ENCODE measurements at regions not wholly inside any gene's neighbourhood (a gene's known extent, or its start where the extent isn't known, plus 50 kb on each side); places are given as distances from the start of the nearest gene placed in this dataset.

DNA sequence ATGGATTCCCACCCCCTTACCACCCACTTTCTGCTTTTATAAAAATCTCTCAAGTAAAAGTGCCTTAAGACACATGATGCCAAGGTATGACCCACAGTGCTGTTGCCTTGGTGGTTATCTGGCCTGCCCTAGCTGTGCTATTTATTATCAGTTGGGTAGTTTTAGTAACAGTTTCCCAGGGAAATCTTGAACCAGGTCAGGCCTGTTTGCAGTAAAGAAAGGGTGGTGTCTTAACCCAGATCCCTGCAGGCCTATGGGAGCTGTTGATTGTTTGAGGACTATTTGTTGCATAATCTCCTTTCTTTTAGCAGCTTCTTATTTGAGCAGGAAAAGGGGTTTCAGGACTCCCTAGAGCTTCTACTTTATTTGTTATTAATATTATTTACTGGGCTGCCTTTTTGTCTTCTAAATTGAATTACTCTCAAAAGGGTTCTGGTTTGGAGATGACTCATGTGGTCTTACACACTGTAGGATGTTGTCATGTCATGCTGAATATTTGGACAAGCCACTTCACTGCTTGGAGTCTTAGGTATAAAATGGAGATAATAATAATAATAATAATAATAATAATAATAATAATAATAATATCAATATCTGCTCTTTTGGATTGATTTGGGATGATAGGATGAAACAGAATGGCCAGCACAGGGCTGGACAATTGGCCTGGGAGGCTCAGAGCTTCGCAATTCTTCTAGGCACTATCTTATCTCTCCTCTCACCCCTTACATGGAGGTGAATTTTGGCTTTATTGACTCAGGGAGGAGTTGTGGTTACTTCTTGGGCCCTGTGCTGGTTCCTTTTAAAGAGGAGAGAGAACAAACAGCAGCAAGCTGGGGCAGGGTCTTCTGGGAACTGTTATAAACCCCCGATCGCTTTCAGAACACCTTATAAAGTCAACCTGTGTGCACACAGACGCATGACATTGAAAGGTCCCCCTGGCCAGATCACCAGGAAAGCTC, 252.1 kb downstream of the PRDM2 start:
- DNase-seq (ENCODE audit: low read depth, low spot score): no peak
- in situ Hi-C loops (cut with HindIII; ENCODE audit: low pct_unique_long_range_greater_than_20kb, low sequenced_read_pairs): no loop called here

DNA sequence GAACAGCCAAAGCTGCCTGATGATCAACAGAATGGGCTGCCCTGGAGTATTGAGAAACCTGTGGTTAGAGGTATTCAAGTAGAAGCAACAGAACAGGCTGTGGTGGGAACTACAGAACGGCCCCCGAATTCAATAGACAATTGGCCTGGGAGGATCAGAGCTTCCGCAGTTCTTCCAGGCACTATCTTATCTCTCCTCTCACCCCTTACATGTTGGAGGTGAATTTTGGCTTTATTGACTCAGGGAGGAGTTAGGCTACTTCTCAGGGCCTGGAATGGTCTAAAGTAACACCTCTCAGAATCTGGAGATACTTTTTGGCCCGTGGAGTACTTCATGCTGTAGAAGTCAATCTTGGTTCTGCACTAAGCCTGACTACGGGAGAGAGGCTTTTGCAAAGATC, 253.0 kb downstream of the PRDM2 start:
- no peak for DNase-seq (ENCODE audit: low read depth, low spot score)
- in situ Hi-C loops (cut with HindIII; ENCODE audit: low pct_unique_long_range_greater_than_20kb, low sequenced_read_pairs): no loop called here

DNA sequence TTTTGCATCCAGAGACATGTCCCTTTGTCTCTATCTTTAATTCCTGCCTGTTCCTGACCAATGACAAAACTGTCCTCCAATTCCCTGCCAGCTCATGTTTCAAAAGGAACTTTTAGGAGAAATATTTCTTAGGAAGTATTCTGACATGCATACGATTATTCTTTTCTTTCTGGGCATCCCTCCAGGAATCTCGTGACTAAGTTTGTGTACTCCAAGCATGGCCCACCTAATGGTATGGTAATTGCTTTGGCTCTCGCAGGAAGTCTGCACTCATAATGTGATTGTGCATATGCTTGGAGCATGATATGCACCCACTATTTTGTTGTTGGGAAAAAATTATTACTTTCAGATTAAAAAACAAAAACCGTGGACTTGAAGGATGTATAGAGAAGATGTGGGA, 256.4 kb downstream of the PRDM2 start:
- in situ Hi-C loops (cut with HindIII; ENCODE audit: low pct_unique_long_range_greater_than_20kb, low sequenced_read_pairs): no loop called here

DNA sequence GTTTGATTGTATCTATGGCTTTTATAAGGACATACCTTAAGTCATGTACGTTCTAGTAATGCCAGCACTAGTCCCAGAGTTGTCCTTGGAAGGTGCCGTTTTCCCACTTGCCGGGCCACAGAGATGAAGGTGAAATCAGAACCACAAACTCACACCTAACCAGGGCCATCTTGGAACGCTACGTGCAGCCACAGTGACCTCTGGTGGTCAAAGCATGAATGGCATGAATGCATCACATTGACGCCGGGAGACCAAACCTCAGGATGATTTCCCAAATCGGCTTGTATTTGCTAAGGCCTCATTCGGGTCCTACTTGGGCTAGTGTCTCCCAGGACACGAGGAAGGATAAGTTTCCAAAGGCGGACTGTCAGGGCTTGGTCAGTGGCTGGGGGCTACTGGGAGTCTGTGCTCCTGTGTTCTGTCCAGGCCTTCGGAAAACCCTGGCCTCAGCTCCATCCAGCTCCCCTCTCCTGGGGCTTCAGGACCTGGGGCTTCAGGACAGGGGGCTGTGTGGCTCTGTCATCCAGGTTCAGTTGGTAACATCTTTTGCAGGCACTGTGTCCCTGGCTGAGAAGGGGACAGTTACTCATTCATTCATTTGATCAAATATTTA, 260.5 kb downstream of the PRDM2 start:
- DNase-seq (ENCODE audit: low read depth, low spot score): peak; percentile 72
- in situ Hi-C loops (cut with HindIII; ENCODE audit: low pct_unique_long_range_greater_than_20kb, low sequenced_read_pairs): no loop called here

More for the DNA sequence above, 256.4 kb downstream of the PRDM2 start:
- DNase-seq (ENCODE audit: low read depth, low spot score): no peak

DNA sequence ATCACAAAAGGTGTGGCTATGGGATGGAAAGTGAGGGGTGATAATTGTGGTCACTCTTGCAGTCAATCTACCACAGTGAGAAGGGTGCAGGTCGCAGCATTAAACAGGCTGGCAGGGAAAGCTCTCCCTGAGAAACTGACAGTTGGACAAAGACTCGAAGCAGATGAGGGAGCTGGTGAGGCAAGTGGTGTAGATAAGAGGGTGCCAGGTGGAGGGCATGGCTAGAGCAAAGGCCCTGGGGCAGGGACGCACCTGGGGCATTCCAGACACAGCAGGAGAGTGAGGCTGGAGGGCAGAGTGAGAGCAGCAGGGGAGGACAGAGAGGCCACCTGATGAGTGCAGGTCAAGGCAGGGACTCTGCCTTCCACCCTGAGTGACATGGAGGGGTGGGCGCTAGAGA, 264.8 kb downstream of the PRDM2 start:
- in situ Hi-C loops (cut with HindIII; ENCODE audit: low pct_unique_long_range_greater_than_20kb, low sequenced_read_pairs): no loop called here
- DNase-seq (ENCODE audit: low read depth, low spot score): no peak

DNA sequence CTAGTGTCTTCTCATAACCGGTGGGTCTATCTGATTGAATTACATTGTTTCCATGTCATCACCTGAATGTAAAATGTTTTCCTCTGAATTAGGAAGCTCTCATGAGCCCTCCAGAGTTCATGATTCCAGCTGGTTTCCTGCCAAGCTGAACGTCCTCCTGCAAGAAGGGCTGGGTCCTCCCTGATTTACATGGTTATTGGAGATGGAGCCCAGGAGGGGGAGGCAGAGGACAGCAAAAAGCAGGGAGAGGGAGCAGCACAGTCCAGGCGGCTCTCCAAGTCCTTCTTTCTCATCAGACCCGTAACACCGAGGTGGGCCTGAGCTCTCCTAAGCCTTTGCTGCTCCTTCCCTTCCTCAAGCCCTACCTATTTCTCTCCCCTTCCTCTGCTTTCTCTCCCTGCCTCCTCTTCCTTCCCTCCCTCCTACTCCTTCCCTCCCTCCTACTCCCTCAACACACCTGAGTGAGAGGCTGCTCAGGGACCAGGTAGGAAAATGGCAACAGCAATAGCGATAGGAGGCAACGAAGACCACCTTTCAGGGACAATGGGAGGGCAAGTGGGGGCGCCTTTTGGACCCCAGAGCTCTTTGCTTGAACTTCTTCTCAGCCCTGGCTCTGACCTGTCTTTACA, 265.9 kb downstream of the PRDM2 start:
- in situ Hi-C loops (cut with HindIII; ENCODE audit: low pct_unique_long_range_greater_than_20kb, low sequenced_read_pairs): no loop called here

DNA sequence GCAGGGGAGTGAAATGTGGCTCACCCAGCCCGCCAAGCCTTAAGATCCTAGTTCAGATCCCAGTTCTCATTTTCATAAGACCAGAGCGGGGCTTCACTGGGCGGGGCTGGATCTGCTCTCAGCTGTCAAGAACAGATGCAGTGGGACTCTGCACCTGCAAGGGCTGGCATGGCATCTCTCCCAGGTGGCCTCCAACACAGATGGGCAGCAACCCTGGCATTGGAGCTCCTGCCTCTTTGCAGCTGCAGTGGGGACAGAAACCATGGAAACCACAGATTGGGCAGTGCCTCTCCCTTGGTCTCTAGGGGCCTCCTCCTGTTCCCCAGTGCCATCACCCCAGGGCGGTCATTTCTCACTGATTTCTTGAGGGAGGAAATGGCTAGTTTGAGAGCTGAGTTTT, 267.7 kb downstream of the PRDM2 start:
- no peak for DNase-seq (ENCODE audit: low read depth, low spot score)
- in situ Hi-C loops (cut with HindIII; ENCODE audit: low pct_unique_long_range_greater_than_20kb, low sequenced_read_pairs): no loop called here

More for the DNA sequence above, 265.9 kb downstream of the PRDM2 start:
- peak; percentile 87 for DNase-seq (ENCODE audit: low read depth, low spot score)

DNA sequence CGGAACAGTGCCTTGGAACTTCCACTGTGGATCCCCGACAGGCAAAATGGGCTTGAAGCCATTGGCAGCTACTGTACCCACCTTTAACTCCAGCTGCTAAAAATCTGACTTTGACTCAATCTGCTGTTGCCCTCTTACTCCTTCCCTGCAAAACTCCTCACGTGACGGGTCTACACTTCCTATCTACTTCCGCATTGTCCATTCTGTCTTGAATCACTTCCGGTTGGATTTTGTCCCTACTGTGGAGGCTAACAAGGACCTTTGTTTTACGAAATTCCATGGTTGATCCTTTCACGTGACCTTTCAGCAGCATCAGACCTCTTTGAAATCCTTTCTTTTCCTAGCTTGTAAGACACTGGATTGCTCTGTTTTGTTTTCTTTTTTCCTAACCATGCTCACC, 268.4 kb downstream of the PRDM2 start:
- in situ Hi-C loops (cut with HindIII; ENCODE audit: low pct_unique_long_range_greater_than_20kb, low sequenced_read_pairs): no loop called here
- DNase-seq (ENCODE audit: low read depth, low spot score): peak; percentile 11

DNA sequence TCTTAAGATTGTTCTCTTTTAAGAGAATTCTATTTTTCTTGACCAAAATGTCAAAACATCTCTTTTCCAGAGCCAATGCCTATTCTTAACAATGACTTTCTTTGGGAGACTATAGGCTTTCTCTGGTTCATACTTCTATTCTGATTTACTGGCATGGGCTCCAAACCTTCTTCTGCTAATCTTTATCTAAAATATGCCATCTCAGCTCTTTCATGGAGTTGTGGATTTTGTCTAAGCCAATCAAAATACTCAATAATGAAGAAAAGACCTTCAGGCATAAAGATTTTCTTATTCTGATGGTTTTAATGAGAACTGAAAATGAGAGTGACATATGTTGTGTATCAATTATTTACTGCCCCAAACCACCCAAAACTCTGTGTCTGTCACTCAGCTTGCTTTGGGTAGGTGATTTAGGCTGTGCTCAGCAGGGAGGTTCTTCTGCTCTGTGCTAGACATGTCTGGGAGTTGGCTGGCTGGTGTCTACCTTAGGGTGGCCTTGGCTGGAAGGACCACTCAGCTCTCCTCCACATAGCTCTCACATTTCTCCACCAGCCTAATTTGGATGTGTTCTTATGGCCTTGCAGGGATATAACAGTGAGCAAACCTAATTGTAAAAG, 270.8 kb downstream of the PRDM2 start:
- in situ Hi-C loops (cut with HindIII; ENCODE audit: low pct_unique_long_range_greater_than_20kb, low sequenced_read_pairs): no loop called here
- DNase-seq (ENCODE audit: low read depth, low spot score): no peak

DNA sequence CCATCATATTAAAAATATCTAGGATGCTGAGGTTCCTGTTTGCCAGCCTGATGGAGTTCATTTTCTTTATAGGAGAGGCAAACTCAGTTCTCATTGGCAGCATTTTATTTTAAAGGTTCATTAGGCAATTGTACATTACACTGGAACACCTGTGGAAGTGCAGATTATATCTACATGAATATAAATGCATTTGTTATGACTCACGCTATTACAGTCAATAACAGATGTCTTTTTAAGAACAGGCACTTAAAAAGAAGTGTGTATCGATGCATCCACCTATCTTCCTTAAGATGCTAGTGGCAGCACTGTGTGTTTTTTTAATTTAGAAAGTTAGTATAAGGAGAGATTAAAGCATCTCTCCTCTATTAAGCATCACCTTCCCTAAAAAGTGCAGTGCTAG, 276.5 kb downstream of the PRDM2 start:
- DNase-seq (ENCODE audit: low read depth, low spot score): no peak
- in situ Hi-C loops (cut with HindIII; ENCODE audit: low pct_unique_long_range_greater_than_20kb, low sequenced_read_pairs): no loop called here

DNA sequence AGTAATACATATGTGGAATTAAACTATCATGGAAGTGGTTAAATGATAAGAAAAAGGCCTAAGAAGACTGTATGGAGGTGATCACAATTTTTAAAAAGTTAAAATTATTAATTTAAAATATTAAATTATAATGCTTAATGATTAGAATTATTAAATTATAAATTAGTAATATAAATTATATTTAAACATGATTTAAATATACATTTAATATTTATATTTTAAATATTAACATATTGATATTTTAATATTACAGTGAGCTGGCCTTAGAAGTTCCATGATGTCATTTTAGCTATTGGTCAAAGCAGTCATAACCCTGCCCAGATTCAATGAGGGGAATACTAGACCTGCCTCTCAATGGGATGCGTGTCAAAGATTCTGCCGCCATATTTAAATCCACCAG, 281.2 kb downstream of the PRDM2 start:
- in situ Hi-C loops (cut with HindIII; ENCODE audit: low pct_unique_long_range_greater_than_20kb, low sequenced_read_pairs): no loop called here
- no peak for DNase-seq (ENCODE audit: low read depth, low spot score)

DNA sequence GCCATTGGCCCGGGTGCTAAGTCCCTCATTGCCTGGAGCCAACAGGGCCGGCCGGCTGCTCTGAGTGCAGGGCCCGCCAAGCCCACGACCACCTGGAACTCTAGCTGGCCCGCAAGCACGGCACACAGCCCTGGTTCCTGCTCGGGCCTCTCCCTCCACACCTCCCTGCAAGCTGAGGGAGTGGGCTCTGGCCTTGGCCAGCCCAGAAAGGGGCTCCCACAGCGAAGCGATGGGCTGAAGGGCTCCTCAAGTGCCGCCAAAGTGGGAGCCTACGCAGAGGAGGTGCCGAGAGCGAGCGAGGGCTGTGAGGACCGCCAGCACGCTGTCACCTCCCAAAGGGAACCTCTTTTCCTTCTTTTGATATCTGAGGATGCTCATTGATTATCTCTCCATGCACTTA, 283.4 kb downstream of the PRDM2 start:
- no peak for DNase-seq (ENCODE audit: low read depth, low spot score)
- in situ Hi-C loops (cut with HindIII; ENCODE audit: low pct_unique_long_range_greater_than_20kb, low sequenced_read_pairs): no loop called here

DNA sequence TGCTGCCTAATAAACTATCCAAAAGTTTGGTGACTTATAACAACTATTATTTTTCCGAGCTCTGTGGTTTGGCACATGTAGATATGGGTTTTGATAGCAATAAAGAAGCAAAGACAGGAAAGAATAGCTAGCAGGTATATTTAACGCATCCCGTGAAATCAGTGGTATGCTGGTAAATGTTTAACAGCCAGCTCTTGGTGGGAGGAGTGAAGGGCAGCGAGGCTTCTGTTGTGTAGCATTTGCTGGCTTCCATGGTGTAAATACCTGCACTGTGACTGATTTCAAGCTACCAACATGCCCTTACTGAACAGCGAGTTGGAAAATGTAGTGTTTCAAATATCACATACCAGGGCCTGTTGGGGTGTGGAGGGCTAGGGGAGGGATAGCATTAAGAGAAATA, 291.0 kb downstream of the PRDM2 start:
- DNase-seq (ENCODE audit: low read depth, low spot score): no peak
- in situ Hi-C loops (cut with HindIII; ENCODE audit: low pct_unique_long_range_greater_than_20kb, low sequenced_read_pairs): no loop called here

DNA sequence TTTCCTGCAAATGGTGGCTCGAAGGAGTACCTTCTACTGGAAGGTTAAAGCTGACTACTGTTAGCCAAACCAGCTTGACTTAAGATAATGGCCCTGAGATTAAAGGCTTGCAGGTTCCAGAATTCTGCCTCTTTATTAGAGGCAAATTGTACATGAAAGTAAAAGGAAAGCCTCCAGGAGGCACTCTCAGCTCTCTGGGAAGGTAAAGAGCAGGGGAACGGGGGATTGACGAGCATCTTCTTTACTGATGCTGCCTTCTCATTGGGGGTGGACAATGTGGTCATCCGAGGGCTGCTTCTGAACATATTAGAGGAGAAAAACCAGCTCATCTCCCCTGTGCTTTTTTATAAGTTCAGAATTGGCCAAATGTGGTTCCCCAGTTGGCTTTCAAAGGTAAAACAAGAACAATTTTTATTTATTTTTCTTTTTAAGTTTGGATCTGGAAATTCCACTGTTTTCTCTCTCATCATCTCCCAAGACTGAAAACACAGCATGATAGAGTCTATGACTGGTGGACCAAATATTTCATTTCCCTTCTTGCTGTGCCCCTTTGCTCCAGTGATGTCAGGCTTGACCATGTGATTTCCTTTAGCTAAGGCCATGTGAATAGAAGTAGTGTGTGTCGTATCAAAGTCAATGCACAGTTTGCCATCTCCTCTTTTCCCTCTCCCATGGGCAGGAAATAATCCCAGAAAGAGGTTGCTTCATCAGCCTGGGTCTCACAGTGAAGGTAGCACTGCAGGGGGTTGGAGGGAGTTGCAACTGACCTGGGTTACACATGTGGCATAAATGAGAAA, 292.7 kb downstream of the PRDM2 start:
- in situ Hi-C loops (cut with HindIII; ENCODE audit: low pct_unique_long_range_greater_than_20kb, low sequenced_read_pairs): no loop called here
- peak; percentile 97 for DNase-seq (ENCODE audit: low read depth, low spot score)

DNA sequence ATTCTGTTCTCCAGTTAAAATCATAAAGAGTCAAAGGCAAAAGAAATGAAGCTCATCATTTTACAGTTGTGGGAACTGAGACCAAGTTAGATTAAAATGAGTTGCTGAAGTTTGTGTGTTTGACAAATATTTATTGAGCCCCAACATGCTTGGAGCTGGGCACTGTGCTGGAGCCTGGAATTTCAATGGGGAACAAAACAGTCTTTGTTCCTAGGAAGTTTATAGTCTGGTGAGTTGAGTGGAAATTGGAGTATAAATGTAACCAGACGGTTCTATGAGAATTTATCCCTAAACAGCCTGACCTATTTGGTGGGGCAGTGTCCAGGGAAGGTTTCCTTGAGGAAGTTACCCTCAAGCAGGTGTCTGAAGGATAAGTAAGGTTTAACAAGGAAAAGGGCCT, 294.4 kb downstream of the PRDM2 start:
- in situ Hi-C loops (cut with HindIII; ENCODE audit: low pct_unique_long_range_greater_than_20kb, low sequenced_read_pairs): no loop called here
- DNase-seq (ENCODE audit: low read depth, low spot score): peak; percentile 43

DNA sequence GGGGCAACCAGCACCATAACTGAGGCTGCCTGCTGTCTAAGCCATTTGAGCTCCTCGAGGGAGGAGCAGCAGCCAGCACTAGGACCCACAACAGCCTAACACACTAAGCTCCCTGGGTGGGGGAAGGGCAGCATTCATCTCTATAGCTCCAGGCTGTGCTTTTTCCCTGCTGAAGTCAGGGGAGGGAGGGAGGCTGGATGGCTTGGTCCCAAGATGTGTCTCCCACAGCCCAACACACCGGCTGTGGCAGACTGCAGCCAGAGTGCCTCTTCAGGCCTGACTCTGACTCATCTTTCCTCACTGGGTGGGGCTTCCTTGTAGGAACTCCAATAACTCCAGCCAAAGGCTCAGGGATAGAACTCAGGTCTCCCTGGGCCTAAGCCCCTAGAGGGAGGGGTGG, 296.3 kb downstream of the PRDM2 start:
- in situ Hi-C loops (cut with HindIII; ENCODE audit: low pct_unique_long_range_greater_than_20kb, low sequenced_read_pairs): no loop called here
- peak; percentile 17 for DNase-seq (ENCODE audit: low read depth, low spot score)

DNA sequence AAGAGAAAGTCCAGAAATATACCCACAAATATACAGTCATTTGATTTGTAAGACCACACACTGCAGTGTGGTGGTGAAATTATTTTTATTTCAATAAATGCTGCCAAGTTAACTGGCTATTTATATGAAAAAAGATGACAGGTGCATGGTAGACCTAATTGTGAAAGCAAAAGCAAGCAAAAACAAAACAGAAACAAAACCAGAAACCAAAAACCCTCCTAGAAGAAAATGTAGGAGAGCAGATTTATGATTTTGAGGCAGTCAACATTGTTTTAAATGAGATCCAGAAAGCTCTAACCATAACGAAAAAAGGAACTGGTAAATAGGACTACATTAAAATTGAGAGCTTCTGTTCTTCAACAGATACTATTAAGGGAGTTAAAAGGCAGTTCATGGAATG, 303.6 kb downstream of the PRDM2 start:
- no peak for DNase-seq (ENCODE audit: low read depth, low spot score)
- in situ Hi-C loops (cut with HindIII; ENCODE audit: low pct_unique_long_range_greater_than_20kb, low sequenced_read_pairs): no loop called here

DNA sequence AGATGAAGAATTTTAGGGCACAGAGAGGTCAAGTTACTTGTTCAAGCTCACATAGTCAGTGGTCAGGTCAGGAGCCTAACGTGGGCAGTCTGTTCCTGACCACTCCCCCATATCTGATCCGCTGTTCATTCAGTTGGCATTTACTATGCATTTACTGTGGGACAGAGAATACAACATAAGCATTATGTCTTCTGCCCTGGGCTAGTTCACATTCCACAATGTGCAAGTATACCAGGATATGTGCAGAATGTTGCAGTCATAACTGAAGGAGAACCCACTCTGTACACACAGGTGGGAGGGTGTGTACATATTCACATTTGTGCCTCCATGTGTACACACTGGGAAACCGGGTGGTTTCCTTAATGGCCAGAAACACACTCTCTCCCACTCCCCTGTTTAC, 309.6 kb downstream of the PRDM2 start:
- in situ Hi-C loops (cut with HindIII; ENCODE audit: low pct_unique_long_range_greater_than_20kb, low sequenced_read_pairs): no loop called here
- DNase-seq (ENCODE audit: low read depth, low spot score): peak; percentile 55
